Right kidney (tissue), 1 donor: ENCODE measurements at regions not wholly inside any gene's neighbourhood (a gene's known extent, or its start where the extent isn't known, plus 50 kb on each side); places are given as distances from the start of the nearest gene placed in this dataset.
"Not testable (repeated sequence)": the region's sequence is repeated elsewhere in the genome, so short reads cannot be mapped to it uniquely, and the experiment has no call there.

Experiments used
- DNase-seq: peaks from one replicate; pipeline ENCODE4 v3.0.0-alpha.2; 2016

- DNase-seq = peak; percentile 4
Observed at GRCh38 chr3:171548917-171549316, 88.7 kb upstream of the TNIK start.

GRCh38 chr3:171543759-171544300 is 83.6 kb upstream of the TNIK start:
- DNase-seq = no peak

- DNase-seq = no peak
Observed at GRCh38 chr3:171542976-171543375, 82.8 kb upstream of the TNIK start.

GRCh38 chr3:171541647-171542046 is 81.4 kb upstream of the TNIK start:
- DNase-seq = no peak

- no peak for DNase-seq
Observed at GRCh38 chr3:171541181-171541580, 81.0 kb upstream of the TNIK start.

- no peak for DNase-seq
Observed at GRCh38 chr3:171535799-171536198, 75.6 kb upstream of the TNIK start.

GRCh38 chr3:171535133-171535532 is 74.9 kb upstream of the TNIK start:
- DNase-seq = no peak

- no peak for DNase-seq
Observed at GRCh38 chr3:171533702-171534101, 73.5 kb upstream of the TNIK start.

- no peak for DNase-seq
Observed at GRCh38 chr3:171532294-171532693, 72.1 kb upstream of the TNIK start.

- no peak for DNase-seq
Observed at GRCh38 chr3:171531716-171532115, 71.5 kb upstream of the TNIK start.

GRCh38 chr3:171528102-171528501 is 67.9 kb upstream of the TNIK start:
- DNase-seq = no peak

GRCh38 chr3:171526869-171527268 is 66.7 kb upstream of the TNIK start:
- DNase-seq = no peak

- no peak for DNase-seq
Observed at GRCh38 chr3:171526146-171526545, 65.9 kb upstream of the TNIK start.

- DNase-seq = no peak
Observed at GRCh38 chr3:171525437-171525836, 65.2 kb upstream of the TNIK start.

- no peak for DNase-seq
Observed at GRCh38 chr3:171524921-171525310, 64.7 kb upstream of the TNIK start.

GRCh38 chr3:171522651-171523050 is 62.4 kb upstream of the TNIK start:
- no peak for DNase-seq

- DNase-seq = not testable (repeated sequence)
Observed at GRCh38 chr3:171519423-171519822, 59.2 kb upstream of the TNIK start.

GRCh38 chr3:171516765-171517164 is 56.6 kb upstream of the TNIK start:
- no peak for DNase-seq

GRCh38 chr3:171514466-171514865 is 54.3 kb upstream of the TNIK start:
- no peak for DNase-seq

- DNase-seq = no peak
Observed at GRCh38 chr3:171511450-171511849, 51.2 kb upstream of the TNIK start.
